ENCODE measurements at regions not wholly inside any gene's neighbourhood (a gene's known extent, or its start where the extent isn't known, plus 50 kb on each side); places are given as distances from the start of the nearest gene placed in this dataset.

- TF ChIP-seq CTCF (IDR thresholded peaks at IDR 0.05; ENCODE audit: low read depth, low read length, poor library complexity, severe bottlenecking) (no peak), EZH2phosphoT487 (IDR thresholded peaks at IDR 0.05; ENCODE audit: borderline replicate concordance, low read length) (no peak)
Observed at GRCh38 chr9:13424204-13424603, 144.7 kb upstream of the MPDZ start.

Measured in DOHH2 (cell line).